ENCODE measurements at regions not wholly inside any gene's neighbourhood (a gene's known extent, or its start where the extent isn't known, plus 50 kb on each side); places are given as distances from the start of the nearest gene placed in this dataset.
"Not testable (repeated sequence)": the region's sequence is repeated elsewhere in the genome, so short reads cannot be mapped to it uniquely, and the experiment has no call there.

GRCh38 chr13:80502359-80502758 is 161.4 kb upstream of the SPRY2 start:
- no peak for FAIRE-seq

- FAIRE-seq: no peak
These were observed 160.6 kb upstream of the SPRY2 start for GRCh38 chr13:80501556-80501955.

- no peak for FAIRE-seq
These were observed 158.8 kb upstream of the SPRY2 start for GRCh38 chr13:80499536-80500290.

GRCh38 chr13:80498433-80498832 is 157.5 kb upstream of the SPRY2 start:
- FAIRE-seq: no peak

GRCh38 chr13:80497978-80498377 is 157.1 kb upstream of the SPRY2 start:
- FAIRE-seq: no peak

- no peak for FAIRE-seq
These were observed 156.5 kb upstream of the SPRY2 start for GRCh38 chr13:80497439-80497838.

- no peak for FAIRE-seq
These were observed 155.9 kb upstream of the SPRY2 start for GRCh38 chr13:80496721-80497397.

- FAIRE-seq: not testable (repeated sequence)
These were observed 149.6 kb upstream of the SPRY2 start for GRCh38 chr13:80490491-80490943.

GRCh38 chr13:80486402-80486801 is 145.5 kb upstream of the SPRY2 start:
- no peak for FAIRE-seq

GRCh38 chr13:80483157-80483556 is 142.2 kb upstream of the SPRY2 start:
- no peak for FAIRE-seq

- FAIRE-seq: no peak
These were observed 140.7 kb upstream of the SPRY2 start for GRCh38 chr13:80481588-80481987.

- FAIRE-seq: no peak
These were observed 136.9 kb upstream of the SPRY2 start for GRCh38 chr13:80477661-80478443.

- no peak for FAIRE-seq
These were observed 136.0 kb upstream of the SPRY2 start for GRCh38 chr13:80476953-80477352.

GRCh38 chr13:80475718-80476117 is 134.8 kb upstream of the SPRY2 start:
- no peak for FAIRE-seq

GRCh38 chr13:80473695-80474094 is 132.8 kb upstream of the SPRY2 start:
- no peak for FAIRE-seq

- FAIRE-seq: no peak
These were observed 129.0 kb upstream of the SPRY2 start for GRCh38 chr13:80469853-80470381.

GRCh38 chr13:80469105-80469852 is 128.4 kb upstream of the SPRY2 start:
- FAIRE-seq: no peak

GRCh38 chr13:80465321-80465720 is 124.4 kb upstream of the SPRY2 start:
- FAIRE-seq: no peak

GRCh38 chr13:80463673-80464352 is 122.9 kb upstream of the SPRY2 start:
- no peak for FAIRE-seq

GRCh38 chr13:80462567-80462966 is 121.6 kb upstream of the SPRY2 start:
- no peak for FAIRE-seq

- no peak for FAIRE-seq
These were observed 121.1 kb upstream of the SPRY2 start for GRCh38 chr13:80462037-80462436.

GRCh38 chr13:80458543-80458942 is 117.6 kb upstream of the SPRY2 start:
- FAIRE-seq: no peak

Data from G401.6 (cell line).